ENCODE measurements at regions not wholly inside any gene's neighbourhood (a gene's known extent, or its start where the extent isn't known, plus 50 kb on each side); places are given as distances from the start of the nearest gene placed in this dataset.

DNA sequence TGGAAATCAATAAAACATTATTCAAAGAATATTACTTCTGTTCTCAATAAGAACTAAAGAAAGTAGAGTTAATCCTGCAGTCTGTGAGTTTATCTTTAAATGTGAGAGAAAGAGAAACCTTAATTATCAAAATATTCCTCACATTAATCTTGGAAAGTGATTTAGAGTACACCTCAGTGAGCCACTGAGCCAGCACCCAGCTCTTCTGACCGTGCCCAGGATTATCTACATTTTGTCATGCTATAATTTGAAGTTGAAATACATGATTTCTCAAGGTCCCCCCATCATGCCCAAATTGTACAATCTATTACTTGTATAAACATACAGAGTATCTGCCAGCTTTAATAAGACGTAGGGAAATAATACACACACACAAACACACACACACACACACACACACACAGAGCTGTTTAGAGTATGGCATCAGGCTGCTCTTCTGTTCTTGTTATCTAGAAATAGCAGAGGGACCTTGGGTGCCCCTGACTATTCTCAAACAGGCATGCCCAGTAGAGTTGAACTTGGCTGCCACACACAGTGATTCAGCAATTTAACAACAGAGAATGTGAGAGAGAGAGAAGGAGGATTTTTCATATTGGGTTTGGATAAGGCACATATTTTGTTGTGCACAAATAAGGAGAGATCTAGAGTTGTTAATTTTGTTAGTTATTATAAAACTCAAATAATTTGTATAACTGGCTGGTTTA is 74.4 kb downstream of the P2RY1 start:
- TF ChIP-seq YY1 (IDR thresholded peaks at IDR 0.05; ENCODE audit: extremely low read depth, insufficient replicate concordance, low read depth, low read length) (no peak), EZH2phosphoT487 (IDR thresholded peaks at IDR 0.05; ENCODE audit: borderline replicate concordance) (no peak)
- TF ChIP-seq, protein P1, sequence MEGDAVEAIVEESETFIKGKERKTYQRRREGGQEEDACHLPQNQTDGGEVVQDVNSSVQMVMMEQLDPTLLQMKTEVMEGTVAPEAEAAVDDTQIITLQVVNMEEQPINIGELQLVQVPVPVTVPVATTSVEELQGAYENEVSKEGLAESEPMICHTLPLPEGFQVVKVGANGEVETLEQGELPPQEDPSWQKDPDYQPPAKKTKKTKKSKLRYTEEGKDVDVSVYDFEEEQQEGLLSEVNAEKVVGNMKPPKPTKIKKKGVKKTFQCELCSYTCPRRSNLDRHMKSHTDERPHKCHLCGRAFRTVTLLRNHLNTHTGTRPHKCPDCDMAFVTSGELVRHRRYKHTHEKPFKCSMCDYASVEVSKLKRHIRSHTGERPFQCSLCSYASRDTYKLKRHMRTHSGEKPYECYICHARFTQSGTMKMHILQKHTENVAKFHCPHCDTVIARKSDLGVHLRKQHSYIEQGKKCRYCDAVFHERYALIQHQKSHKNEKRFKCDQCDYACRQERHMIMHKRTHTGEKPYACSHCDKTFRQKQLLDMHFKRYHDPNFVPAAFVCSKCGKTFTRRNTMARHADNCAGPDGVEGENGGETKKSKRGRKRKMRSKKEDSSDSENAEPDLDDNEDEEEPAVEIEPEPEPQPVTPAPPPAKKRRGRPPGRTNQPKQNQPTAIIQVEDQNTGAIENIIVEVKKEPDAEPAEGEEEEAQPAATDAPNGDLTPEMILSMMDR (IDR thresholded peaks at IDR 0.05 in 2 of 3, conservative IDR thresholded peaks at IDR 0.05 in 1 of 3; ENCODE audit: borderline replicate concordance in 1 of 3, insufficient read depth in 1 of 3, low read depth in 2 of 3, low read length in 2 of 3): no peak
